ENCODE measurements at regions not wholly inside any gene's neighbourhood (a gene's known extent, or its start where the extent isn't known, plus 50 kb on each side); places are given as distances from the start of the nearest gene placed in this dataset.

- TF ChIP-seq NFE2L2 (IDR thresholded peaks at IDR 0.05; ENCODE audit: low read depth, low read length) (no peak), POLR2A (IDR thresholded peaks at IDR 0.05; ENCODE audit: low read depth, low read length) (no peak), MAZ (IDR thresholded peaks at IDR 0.05; ENCODE audit: borderline replicate concordance, low read depth, low read length) (no peak), FOS (IDR thresholded peaks at IDR 0.05; ENCODE audit: low read depth, low read length) (no peak)
- TF ChIP-seq, protein P1, sequence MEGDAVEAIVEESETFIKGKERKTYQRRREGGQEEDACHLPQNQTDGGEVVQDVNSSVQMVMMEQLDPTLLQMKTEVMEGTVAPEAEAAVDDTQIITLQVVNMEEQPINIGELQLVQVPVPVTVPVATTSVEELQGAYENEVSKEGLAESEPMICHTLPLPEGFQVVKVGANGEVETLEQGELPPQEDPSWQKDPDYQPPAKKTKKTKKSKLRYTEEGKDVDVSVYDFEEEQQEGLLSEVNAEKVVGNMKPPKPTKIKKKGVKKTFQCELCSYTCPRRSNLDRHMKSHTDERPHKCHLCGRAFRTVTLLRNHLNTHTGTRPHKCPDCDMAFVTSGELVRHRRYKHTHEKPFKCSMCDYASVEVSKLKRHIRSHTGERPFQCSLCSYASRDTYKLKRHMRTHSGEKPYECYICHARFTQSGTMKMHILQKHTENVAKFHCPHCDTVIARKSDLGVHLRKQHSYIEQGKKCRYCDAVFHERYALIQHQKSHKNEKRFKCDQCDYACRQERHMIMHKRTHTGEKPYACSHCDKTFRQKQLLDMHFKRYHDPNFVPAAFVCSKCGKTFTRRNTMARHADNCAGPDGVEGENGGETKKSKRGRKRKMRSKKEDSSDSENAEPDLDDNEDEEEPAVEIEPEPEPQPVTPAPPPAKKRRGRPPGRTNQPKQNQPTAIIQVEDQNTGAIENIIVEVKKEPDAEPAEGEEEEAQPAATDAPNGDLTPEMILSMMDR (conservative IDR thresholded peaks at IDR 0.05; ENCODE audit: low read depth, low read length) = no peak
These were observed 299.2 kb upstream of the USP25 start for GRCh38 chr21:15430577-15430976.

All from IMR-90 (cell line).